ENCODE measurements at regions not wholly inside any gene's neighbourhood (a gene's known extent, or its start where the extent isn't known, plus 50 kb on each side); places are given as distances from the start of the nearest gene placed in this dataset.

DNA sequence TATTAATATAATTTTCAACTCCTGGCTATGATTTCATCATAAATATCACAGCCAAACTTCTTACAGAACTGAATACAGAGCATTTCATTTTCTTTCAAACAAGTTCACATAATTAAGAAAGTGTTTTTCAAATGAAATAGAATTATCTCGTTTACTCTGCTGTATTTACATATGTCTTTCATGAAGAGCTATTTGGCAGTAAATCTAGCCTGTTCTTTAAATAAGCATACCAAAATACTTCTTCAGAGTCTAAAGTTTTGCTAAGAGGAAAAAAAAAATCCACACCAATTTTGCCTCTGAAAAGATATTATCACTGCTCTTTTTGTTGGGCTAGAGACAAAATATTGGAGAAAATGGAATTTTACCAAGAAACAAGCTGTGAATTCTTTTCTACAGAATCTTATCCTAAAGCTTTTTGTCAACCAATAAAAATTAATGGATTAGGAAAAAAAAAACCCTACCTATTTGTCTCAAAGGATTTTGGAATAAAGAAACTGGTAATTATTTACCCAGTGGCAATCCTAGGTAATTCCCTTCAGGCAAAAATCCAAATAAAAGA lies 287.9 kb upstream of the NR3C2 start:
- TF ChIP-seq CBX3 (IDR thresholded peaks at IDR 0.05; ENCODE audit: borderline replicate concordance, low read depth) (no peak), GABPA (IDR thresholded peaks at IDR 0.05; ENCODE audit: low read depth) (no peak), TAF1 (IDR thresholded peaks at IDR 0.05; ENCODE audit: borderline replicate concordance, low read depth, low read length) (no peak), FOS (IDR thresholded peaks at IDR 0.05; ENCODE audit: borderline replicate concordance, extremely low read depth, insufficient read length) (no peak), POLR2AphosphoS5 (IDR thresholded peaks at IDR 0.05; ENCODE audit: low read length) (no peak), ZZZ3 (IDR thresholded peaks at IDR 0.05; ENCODE audit: control insufficient read depth, insufficient read length, low read depth) (no peak), RAD21 (IDR thresholded peaks at IDR 0.05; ENCODE audit: insufficient read depth, low read depth, low read length) (no peak), SIX5 (IDR thresholded peaks at IDR 0.05; ENCODE audit: low read depth, low read length, severe bottlenecking) (no peak), SRF (IDR thresholded peaks at IDR 0.05; ENCODE audit: low read depth in 2 of 2, low read length in 2 of 2) (no peak), TARDBP (IDR thresholded peaks at IDR 0.05; ENCODE audit: borderline replicate concordance) (no peak)
- TF ChIP-seq, protein P1, sequence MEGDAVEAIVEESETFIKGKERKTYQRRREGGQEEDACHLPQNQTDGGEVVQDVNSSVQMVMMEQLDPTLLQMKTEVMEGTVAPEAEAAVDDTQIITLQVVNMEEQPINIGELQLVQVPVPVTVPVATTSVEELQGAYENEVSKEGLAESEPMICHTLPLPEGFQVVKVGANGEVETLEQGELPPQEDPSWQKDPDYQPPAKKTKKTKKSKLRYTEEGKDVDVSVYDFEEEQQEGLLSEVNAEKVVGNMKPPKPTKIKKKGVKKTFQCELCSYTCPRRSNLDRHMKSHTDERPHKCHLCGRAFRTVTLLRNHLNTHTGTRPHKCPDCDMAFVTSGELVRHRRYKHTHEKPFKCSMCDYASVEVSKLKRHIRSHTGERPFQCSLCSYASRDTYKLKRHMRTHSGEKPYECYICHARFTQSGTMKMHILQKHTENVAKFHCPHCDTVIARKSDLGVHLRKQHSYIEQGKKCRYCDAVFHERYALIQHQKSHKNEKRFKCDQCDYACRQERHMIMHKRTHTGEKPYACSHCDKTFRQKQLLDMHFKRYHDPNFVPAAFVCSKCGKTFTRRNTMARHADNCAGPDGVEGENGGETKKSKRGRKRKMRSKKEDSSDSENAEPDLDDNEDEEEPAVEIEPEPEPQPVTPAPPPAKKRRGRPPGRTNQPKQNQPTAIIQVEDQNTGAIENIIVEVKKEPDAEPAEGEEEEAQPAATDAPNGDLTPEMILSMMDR (IDR thresholded peaks at IDR 0.05 in 2 of 3, conservative IDR thresholded peaks at IDR 0.05 in 1 of 3; ENCODE audit: control insufficient read depth in 2 of 3, extremely low read depth in 1 of 3, insufficient read depth in 1 of 3, low read depth in 3 of 3, low read length in 3 of 3), result no peak
- TF ChIP-seq, protein P2, sequence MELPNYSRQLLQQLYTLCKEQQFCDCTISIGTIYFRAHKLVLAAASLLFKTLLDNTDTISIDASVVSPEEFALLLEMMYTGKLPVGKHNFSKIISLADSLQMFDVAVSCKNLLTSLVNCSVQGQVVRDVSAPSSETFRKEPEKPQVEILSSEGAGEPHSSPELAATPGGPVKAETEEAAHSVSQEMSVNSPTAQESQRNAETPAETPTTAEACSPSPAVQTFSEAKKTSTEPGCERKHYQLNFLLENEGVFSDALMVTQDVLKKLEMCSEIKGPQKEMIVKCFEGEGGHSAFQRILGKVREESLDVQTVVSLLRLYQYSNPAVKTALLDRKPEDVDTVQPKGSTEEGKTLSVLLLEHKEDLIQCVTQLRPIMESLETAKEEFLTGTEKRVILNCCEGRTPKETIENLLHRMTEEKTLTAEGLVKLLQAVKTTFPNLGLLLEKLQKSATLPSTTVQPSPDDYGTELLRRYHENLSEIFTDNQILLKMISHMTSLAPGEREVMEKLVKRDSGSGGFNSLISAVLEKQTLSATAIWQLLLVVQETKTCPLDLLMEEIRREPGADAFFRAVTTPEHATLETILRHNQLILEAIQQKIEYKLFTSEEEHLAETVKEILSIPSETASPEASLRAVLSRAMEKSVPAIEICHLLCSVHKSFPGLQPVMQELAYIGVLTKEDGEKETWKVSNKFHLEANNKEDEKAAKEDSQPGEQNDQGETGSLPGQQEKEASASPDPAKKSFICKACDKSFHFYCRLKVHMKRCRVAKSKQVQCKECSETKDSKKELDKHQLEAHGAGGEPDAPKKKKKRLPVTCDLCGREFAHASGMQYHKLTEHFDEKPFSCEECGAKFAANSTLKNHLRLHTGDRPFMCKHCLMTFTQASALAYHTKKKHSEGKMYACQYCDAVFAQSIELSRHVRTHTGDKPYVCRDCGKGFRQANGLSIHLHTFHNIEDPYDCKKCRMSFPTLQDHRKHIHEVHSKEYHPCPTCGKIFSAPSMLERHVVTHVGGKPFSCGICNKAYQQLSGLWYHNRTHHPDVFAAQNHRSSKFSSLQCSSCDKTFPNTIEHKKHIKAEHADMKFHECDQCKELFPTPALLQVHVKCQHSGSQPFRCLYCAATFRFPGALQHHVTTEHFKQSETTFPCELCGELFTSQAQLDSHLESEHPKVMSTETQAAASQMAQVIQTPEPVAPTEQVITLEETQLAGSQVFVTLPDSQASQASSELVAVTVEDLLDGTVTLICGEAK (IDR thresholded peaks at IDR 0.05; ENCODE audit: borderline replicate concordance), result no peak

All from GM12878 (cell line).